ENCODE measurements at regions not wholly inside any gene's neighbourhood (a gene's known extent, or its start where the extent isn't known, plus 50 kb on each side); places are given as distances from the start of the nearest gene placed in this dataset.

DNA sequence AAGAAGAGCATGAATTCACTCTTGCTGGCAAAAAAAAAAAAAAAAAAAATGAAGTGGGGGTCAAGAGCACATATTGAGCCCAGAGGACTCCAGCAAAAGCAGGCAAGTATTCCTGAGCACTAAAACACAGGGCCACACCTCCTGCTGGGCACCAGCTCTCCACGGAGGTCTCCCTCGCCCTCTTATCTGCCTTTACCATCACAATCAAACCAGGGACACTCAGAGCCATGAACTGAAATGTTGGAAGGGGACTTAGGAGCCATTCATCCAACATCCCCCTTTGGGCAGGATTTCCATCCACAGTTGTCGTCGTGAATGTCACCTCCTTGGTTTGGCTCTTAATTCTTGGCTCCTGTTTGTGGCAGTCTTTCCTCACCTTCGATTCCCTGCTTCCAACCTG is 89.8 kb upstream of the GNAO1 start:
- Histone ChIP-seq H3K4me2 (no peak overlapping the region), H3K36me3 (no peaks in the 10 kb centered on the region), H3K9me3 (no peaks in the 10 kb centered on the region), H3K9ac (no peak overlapping the region), H3K4me1 (no peaks in the 10 kb centered on the region), H3K27ac (no peak overlapping the region), H3K27me3 (no peaks in the 10 kb centered on the region), H3K4me3 (no peak overlapping the region), H4K20me1 (no peaks in the 10 kb centered on the region)
- no peak for TF ChIP-seq Cebpa-rat (IDR thresholded peaks at IDR 0.05)

DNA sequence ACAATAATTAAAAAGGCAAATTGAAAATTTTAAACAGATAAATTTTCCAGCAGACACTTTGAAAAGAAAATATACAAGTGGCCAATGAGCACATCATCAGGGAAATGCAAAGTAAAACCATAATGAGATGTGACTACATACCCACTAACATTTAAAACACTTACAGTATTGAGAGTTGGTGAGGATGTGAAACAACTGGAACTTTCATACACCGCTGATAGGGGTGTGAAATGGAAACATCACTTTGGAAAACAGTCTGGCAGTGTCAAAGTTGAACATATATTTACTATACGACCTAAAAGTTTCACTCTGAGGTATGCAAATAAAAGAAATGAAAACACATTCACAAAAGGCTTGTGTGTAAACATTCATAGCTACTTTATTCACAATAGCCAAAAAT is 94.0 kb upstream of the GNAO1 start:
- no peak for TF ChIP-seq Cebpa-rat (IDR thresholded peaks at IDR 0.05)
- no peak overlapping the region for H3K4me2 ChIP-seq
- H3K27me3 ChIP-seq = no peaks in the 10 kb centered on the region
- no peak overlapping the region for H3K27ac ChIP-seq
- H3K4me1 ChIP-seq = no peaks in the 10 kb centered on the region
- no peaks in the 10 kb centered on the region for H3K36me3 ChIP-seq
- no peaks in the 10 kb centered on the region for H4K20me1 ChIP-seq
- H3K9ac ChIP-seq = no peak overlapping the region
- no peaks in the 10 kb centered on the region for H3K9me3 ChIP-seq
- H3K4me3 ChIP-seq = no peak overlapping the region

DNA sequence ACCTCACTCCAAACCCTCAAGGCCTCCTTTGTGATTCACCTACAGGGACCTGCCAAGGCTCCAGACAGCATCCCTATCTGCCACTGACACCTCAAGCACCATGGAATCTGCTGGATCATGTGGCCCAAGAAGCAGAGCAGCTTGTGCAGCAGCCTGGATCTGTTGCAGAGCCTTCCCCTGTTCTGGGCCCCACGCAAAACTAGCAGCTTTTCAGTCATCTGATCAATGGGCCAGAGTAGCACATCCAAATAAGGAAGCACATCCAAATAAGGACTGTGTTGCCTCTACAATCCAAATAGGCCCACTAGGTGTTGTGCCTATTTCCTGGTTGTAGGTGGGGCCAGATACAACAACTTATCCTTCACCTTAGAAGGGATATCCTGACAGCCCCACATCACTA is 97.1 kb upstream of the GNAO1 start:
- Histone ChIP-seq H3K36me3 (no peaks in the 10 kb centered on the region), H3K4me2 (no peak overlapping the region), H3K27ac (no peak overlapping the region), H4K20me1 (no peaks in the 10 kb centered on the region), H3K27me3 (no peaks in the 10 kb centered on the region), H3K9ac (no peak overlapping the region), H3K4me3 (no peak overlapping the region), H3K9me3 (no peaks in the 10 kb centered on the region), H3K4me1 (no peaks in the 10 kb centered on the region)
- TF ChIP-seq Cebpa-rat (IDR thresholded peaks at IDR 0.05) = no peak

DNA sequence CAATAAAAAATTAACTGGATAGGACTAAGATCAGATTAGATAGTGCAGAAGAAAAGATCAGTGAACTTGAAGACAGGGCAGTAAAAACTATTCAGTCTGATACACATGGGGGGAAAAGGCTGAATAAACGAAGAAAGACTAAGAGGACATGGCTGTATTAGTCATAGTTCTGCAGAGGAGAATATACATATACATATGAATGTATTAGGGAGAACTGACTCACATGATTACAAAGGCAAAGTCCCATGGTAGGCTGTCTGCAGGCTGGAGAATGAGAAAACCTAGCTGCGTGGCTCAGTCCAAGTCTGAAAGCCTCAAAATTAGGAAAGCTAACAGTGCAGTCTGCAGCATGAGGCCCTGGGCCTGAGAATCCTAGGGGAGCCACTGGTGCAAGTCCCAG is 98.2 kb upstream of the GNAO1 start:
- Histone ChIP-seq H3K9me3 (no peaks in the 10 kb centered on the region), H3K4me1 (no peaks in the 10 kb centered on the region), H3K27ac (no peak overlapping the region), H3K4me2 (no peak overlapping the region), H3K36me3 (no peaks in the 10 kb centered on the region), H3K9ac (no peak overlapping the region), H3K4me3 (no peak overlapping the region), H4K20me1 (no peaks in the 10 kb centered on the region), H3K27me3 (no peaks in the 10 kb centered on the region)
- TF ChIP-seq Cebpa-rat (IDR thresholded peaks at IDR 0.05) = no peak

DNA sequence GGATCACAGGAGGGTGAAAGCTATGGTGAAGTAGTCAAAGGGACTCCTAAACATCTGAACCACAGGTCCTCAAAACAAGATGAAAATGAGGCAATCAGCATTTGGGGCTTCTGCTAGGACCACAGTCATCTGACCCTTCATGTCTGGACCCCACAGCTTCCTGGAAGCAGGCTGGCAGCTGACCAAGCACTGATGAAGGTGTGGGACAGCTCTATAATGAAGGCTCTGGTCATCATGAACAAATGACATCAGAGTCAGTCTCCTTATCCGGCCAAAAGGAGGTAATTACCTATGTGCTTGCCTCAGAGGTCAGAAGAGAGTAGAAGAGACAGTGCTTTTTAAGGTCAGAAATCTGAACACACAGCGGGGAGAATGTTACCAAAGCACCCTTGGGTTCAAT is 101.2 kb upstream of the GNAO1 start:
- Histone ChIP-seq H3K27ac (no peak overlapping the region), H3K36me3 (no peaks in the 10 kb centered on the region), H3K27me3 (no peaks in the 10 kb centered on the region), H3K4me2 (no peak overlapping the region), H4K20me1 (no peaks in the 10 kb centered on the region), H3K9me3 (no peaks in the 10 kb centered on the region), H3K4me3 (no peak overlapping the region), H3K4me1 (no peaks in the 10 kb centered on the region), H3K9ac (no peak overlapping the region)
- TF ChIP-seq Cebpa-rat (IDR thresholded peaks at IDR 0.05) = no peak

DNA sequence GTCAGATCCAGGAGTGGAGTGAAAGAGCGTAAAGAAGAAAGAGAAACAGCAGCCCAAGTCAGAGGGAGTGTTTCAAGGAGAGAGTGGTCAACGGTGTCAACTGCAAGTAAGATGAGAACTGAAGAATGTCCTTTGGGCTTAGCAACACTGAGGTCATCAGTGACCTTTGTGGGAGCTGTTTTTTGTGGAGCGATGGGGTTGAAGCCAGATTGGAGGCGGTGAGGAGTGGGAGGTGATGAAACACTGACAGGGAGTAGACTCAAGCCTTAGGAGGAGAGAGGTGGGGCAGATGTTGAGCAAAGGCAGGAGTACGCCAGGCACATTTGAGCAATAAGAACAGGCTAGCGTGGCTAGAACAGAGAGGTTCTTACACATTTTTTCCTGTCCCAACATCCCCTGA is 103.7 kb upstream of the GNAO1 start:
- no peaks in the 10 kb centered on the region for H3K27me3 ChIP-seq
- no peaks in the 10 kb centered on the region for H3K4me1 ChIP-seq
- no peaks in the 10 kb centered on the region for H4K20me1 ChIP-seq
- peaks cover 3% of the 10 kb centered on the region; the same call in 1 of the 2 replicates for H3K9me3 ChIP-seq
- no peak overlapping the region for H3K4me2 ChIP-seq
- TF ChIP-seq Cebpa-rat (IDR thresholded peaks at IDR 0.05) = no peak
- no peak overlapping the region for H3K27ac ChIP-seq
- H3K4me3 ChIP-seq = no peak overlapping the region
- H3K36me3 ChIP-seq = no peaks in the 10 kb centered on the region
- H3K9ac ChIP-seq = no peak overlapping the region

DNA sequence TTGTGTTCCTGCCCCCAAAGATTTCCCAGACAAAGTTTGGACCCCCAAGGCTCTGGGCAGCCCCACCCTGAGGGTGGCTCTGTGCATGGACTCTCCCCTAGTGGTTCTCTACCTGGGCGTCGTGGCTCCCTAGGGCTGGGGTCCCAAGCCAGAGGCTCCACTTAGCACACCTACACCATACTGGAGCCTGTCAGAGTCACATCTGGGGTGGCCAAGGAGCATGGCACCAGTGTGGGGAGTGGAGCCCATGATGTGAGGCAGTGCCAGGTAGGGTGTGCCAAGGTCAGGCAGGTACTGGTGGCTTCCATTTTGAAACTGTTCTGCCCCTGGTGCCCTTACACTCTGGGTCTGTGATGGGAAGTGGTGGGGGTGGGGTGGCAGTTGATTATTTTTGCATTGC is 109.9 kb upstream of the GNAO1 start:
- Histone ChIP-seq H3K27me3 (no peaks in the 10 kb centered on the region), H3K9me3 (peaks cover 11% of the 10 kb centered on the region), H4K20me1 (no peaks in the 10 kb centered on the region), H3K27ac (no peak overlapping the region), H3K9ac (no peak overlapping the region), H3K36me3 (no peaks in the 10 kb centered on the region), H3K4me2 (no peak overlapping the region), H3K4me3 (no peak overlapping the region), H3K4me1 (peaks cover 16% of the 10 kb centered on the region)
- TF ChIP-seq Cebpa-rat (IDR thresholded peaks at IDR 0.05) = no peak

DNA sequence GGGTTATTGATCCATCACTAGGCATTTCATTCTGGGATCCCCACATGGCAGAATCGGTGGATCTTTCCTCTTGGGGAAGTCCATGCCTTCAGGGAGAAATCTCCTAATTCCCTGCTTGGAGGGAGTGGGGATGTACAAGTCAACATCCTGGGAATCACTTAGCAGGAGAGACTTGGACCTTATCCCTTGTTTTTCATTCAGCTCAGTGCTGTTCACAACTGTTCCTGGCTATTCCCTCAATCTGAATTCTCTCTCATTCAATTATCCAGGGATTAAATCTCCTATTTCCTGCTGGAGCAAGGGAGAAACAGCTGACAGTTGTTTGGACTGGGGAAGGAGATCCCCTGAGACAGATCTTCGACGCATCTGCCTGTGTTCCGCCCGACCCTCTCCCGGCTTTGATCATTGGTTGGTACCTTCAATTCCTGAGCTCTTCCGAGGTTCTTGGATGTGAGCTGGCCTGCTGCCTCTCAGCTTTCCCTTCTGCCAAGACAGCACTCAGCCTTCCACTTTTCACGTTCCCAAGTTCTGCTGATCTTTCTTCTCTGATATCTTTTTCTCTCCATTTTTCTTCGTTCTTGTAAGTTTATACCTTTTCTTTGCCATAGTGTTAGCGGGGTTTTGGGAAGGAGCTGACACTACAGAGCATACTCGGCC is 115.4 kb upstream of the GNAO1 start:
- H3K27me3 ChIP-seq = no peaks in the 10 kb centered on the region
- peaks cover 16% of the 10 kb centered on the region for H3K4me1 ChIP-seq
- H4K20me1 ChIP-seq = no peaks in the 10 kb centered on the region
- H3K4me3 ChIP-seq = no peak overlapping the region
- H3K27ac ChIP-seq = no peak overlapping the region
- no peak overlapping the region for H3K9ac ChIP-seq
- no peak overlapping the region for H3K4me2 ChIP-seq
- no peaks in the 10 kb centered on the region for H3K9me3 ChIP-seq
- H3K36me3 ChIP-seq = no peaks in the 10 kb centered on the region
- no peak for TF ChIP-seq Cebpa-rat (IDR thresholded peaks at IDR 0.05)

DNA sequence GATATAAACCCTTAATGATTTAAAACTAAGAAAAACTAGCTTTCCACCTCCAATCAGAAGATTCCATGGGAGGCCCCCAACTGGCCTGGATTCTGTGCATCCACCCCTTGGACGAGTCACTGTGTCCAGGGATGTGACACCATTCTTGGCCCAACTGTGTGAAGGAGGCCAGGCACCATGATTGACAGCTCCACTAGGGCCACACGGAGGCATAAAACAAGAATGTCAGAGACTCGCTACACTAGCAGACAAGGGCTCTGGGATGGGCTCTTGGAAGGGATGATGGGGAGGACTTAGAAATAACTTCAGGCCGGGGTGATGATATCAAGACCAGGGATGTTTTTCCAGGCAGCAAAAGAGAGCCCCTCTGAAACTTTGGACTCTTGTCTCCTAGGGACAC is 117.8 kb upstream of the GNAO1 start:
- Histone ChIP-seq H3K4me2 (no peak overlapping the region), H3K27me3 (no peaks in the 10 kb centered on the region), H3K4me3 (no peak overlapping the region), H3K4me1 (peaks cover 10% of the 10 kb centered on the region), H3K27ac (no peak overlapping the region), H3K9me3 (no peaks in the 10 kb centered on the region), H3K36me3 (no peaks in the 10 kb centered on the region), H4K20me1 (no peaks in the 10 kb centered on the region), H3K9ac (no peak overlapping the region)
- no peak for TF ChIP-seq Cebpa-rat (IDR thresholded peaks at IDR 0.05)

DNA sequence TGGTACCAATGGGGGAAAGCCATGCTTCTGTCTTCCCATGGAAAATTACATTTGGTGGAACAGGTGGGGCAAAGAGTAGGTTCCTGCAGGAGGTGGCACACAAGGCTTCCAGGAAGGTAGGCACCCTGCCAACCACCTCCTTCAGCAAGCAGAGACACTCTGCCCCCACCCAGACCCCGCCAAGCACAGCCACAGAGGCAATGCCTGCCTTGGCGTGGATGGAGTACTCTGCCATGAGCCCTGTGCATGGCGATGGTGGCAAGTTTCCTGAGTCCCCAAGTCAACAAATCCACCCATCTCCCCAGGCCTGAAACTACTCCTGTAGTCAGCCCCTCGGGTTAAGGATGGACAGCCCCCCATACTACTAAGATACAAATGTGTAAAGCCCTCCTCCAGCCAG is 119.2 kb upstream of the GNAO1 start:
- H3K9ac ChIP-seq = no peak overlapping the region
- H3K9me3 ChIP-seq = no peaks in the 10 kb centered on the region
- H4K20me1 ChIP-seq = no peaks in the 10 kb centered on the region
- no peak for TF ChIP-seq Cebpa-rat (IDR thresholded peaks at IDR 0.05)
- H3K4me3 ChIP-seq = no peak overlapping the region
- no peak overlapping the region for H3K27ac ChIP-seq
- H3K4me2 ChIP-seq = no peak overlapping the region
- H3K27me3 ChIP-seq = no peaks in the 10 kb centered on the region
- H3K4me1 ChIP-seq = no peaks in the 10 kb centered on the region
- no peaks in the 10 kb centered on the region for H3K36me3 ChIP-seq

DNA sequence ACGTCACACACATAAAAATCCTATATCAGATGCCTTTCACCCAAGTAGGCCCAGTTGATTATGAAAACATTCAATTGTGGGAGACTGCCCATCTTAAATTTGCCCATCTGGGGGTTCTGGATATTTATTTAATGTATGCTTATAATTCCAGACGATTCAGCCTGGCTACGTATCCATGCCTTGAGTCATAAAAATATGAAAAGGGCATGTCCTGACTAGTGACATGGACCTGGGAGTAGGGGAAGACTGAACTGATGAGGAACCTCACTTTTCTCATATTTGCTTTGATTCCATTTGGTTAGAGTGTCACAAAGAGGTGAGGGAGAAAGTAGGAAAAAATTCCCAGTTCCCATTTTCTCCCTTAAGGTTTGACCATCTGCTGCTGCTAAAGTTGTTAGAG is 122.5 kb upstream of the GNAO1 start:
- Histone ChIP-seq H3K4me2 (no peak overlapping the region), H3K9ac (no peak overlapping the region), H3K4me1 (no peaks in the 10 kb centered on the region), H3K27me3 (no peaks in the 10 kb centered on the region), H3K36me3 (no peaks in the 10 kb centered on the region), H3K4me3 (no peak overlapping the region), H4K20me1 (no peaks in the 10 kb centered on the region), H3K27ac (no peak overlapping the region), H3K9me3 (no peaks in the 10 kb centered on the region)
- no peak for TF ChIP-seq Cebpa-rat (IDR thresholded peaks at IDR 0.05)

Measured in BLaER1 (cell line).